GM12892 (cell line): ENCODE measurements at regions not wholly inside any gene's neighbourhood (a gene's known extent, or its start where the extent isn't known, plus 50 kb on each side); places are given as distances from the start of the nearest gene placed in this dataset.
"Not testable (repeated sequence)": the region's sequence is repeated elsewhere in the genome, so short reads cannot be mapped to it uniquely, and the experiment has no call there.

Source experiments
- DNase-seq: peaks from one replicate; pipeline ENCODE4 v3.0.0; 2011; ENCODE audit not compliant: insufficient read length
- FAIRE-seq: peaks from 2 replicates; lab custom pipeline; 2011; peaks lifted over from hg19 to GRCh38; lab: Jason Lieb, UNC
- POLR2A ChIP-seq: IDR thresholded peaks from 2 replicates; pipeline ENCODE4 v1.6.1; 2011; ENCODE audit warnings: low read depth, low read length, control low read depth
- POLR2AphosphoS5 ChIP-seq: IDR thresholded peaks from 2 replicates; pipeline ENCODE4 v1.6.1; 2011; ENCODE audit warnings: low read depth, low read length, control low read depth
- TAF1 ChIP-seq: IDR thresholded peaks from 2 replicates; pipeline ENCODE4 v1.6.1; 2011; ENCODE audit warnings: low read depth, mild to moderate bottlenecking, control low read depth, low read length, borderline replicate concordance

DNA sequence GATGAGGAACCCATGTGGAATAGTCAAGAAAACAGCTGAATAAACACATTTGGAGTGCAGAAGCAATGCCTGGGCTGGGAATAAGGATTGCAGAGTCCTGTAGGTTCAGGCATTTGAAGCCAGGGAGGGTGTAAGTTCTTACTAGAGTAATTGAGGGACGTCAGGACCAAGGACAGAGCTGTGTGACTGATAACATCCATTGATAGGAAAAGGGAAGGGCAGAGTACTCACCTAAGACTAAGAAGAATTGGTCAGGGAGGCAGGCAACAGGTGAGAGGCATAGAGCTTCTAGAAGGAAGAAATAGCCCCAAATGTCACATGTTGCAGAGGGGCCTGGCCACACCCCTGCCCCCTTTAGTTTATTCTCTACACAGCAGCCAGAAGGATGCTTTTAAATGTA lies 79.8 kb upstream of the TMEM132E start:
- TF ChIP-seq POLR2A (no peak), POLR2AphosphoS5 (no peak), TAF1 (no peak)
- DNase-seq, result no peak
- FAIRE-seq, result no peak

DNA sequence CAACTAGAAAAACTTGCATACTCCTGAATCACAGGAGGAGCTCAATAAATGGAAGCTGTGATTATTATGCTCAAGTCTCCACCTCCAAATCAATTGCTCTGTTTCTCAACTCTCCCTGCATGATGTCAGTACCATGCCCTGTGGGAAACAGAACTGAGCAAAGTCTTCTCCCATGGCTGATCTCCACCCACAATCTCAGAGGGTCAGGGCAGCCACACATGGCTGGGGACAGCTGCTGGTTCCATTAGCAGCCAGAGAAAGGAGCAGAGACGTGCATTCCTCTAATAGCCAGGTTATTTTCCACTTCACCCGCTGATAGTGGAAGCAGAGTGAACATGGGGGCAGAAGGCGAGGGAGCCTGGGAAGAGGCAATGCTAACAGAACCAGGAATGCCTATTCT lies 85.5 kb upstream of the TMEM132E start:
- no peak for DNase-seq
- TF ChIP-seq POLR2AphosphoS5 (no peak), POLR2A (no peak), TAF1 (no peak)
- no peak for FAIRE-seq

DNA sequence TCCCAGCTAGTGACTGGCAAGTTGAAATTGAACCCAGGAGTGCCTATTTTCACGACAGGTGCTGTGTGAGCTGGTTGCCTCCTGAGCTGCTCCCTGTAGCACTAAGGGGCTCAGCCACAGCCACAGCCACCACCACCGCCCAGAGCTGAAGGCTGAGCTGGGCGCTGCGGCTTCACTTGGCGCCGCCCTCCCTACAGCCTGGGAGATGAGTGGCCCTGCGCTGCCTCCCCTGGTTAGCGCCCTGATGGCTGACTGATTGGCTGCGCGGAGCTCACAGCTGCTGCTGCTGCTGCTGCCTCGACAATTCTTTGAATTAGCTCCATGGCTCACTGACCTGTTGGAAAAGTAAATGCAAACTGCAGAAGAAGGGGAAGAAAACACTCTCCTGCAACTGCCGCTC lies 91.8 kb upstream of the TMEM132E start:
- DNase-seq, result no peak
- no peak for FAIRE-seq
- TF ChIP-seq POLR2A (no peak), POLR2AphosphoS5 (no peak), TAF1 (no peak)

DNA sequence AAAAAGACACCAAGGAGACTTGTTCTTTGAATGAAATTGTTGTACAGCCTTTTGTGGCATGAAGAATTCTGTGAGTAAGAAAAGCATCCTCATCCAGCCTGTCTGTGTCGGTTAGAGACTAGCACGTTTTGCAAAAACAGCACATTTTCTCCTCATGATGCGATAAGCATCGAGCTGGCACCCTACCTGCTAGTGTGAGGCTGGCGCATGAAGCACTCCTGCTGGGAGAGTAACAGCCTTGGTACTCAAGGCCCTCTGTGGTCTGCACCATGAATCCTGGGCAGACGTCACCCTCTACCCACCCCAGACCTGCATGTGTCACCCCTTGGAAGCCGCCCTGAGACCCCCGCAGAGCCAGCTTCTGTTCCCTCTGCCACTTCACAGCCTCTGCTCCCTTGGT lies 92.6 kb upstream of the TMEM132E start:
- DNase-seq (no peak), FAIRE-seq (no peak)
- no peak for TF ChIP-seq TAF1
- TF ChIP-seq POLR2A, result no peak
- no peak for TF ChIP-seq POLR2AphosphoS5

DNA sequence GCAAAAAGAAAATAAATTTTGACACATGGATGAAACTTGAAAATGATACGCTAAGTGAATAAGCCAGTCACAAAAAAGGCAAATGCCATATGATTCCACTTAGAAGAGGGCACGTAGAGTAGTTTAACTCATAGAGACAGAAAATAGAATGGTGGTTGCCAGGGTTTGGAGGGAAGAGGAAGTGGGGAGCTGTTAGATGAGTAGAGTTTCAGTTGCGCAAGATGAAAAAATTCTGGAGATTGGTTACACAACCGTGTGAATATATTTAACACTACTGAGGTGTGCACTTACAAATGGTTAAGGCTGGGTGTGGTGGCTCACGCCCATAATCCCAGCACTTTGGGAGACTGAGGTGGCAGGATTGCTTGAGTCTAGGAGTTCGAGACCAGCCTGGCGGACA lies 93.4 kb upstream of the TMEM132E start:
- no peak for FAIRE-seq
- no peak for DNase-seq
- no peak for TF ChIP-seq POLR2AphosphoS5
- TF ChIP-seq POLR2A, result no peak
- no peak for TF ChIP-seq TAF1

DNA sequence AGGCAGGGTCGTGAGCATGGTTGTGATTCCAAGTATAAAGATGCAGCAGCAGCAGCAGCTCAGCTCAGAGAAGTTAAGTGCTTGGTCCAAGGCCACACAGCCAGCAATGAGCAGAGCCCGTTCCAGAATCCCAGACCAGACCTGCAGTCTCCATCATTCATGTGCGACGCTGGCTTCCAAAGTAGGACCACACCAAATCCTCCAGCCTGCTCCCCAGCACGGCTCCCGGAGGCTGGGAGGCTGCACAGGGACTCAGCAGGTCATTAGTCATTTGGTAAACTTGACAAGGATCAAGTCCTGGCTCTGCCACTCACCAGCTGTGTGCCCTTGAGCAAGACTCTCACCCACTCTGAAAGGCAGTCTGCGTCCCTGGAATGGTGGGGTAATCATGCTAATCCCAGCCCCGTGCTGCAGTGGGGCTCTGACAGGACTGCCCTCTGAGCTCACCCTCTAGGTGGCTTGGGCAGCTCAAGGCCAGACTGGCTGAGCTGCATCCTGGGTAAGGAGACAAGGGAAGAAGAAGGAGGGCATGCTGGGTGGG lies 95.1 kb upstream of the TMEM132E start:
- no peak for DNase-seq
- TF ChIP-seq TAF1 (no peak), POLR2A (no peak), POLR2AphosphoS5 (no peak)
- no peak for FAIRE-seq

DNA sequence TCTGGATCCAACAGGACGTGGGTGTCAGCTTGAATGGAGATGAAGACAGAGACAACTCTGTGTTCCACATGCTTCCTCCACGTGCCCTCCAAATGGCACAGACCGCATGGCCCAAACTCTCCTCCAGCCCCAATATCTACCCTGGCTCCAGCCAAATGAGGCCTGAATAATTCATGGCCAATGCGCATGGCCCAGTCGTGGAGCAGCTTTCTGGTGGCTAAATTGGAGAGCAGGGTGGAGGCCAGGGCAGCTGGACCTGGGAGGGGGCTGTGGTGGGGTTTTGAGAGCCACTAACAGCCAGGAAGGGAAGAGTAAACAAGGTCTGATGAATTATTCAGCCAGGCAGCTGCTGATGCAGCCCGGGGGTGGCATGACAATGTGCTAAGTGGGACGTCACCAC lies 96.7 kb upstream of the TMEM132E start:
- no peak for DNase-seq
- TF ChIP-seq POLR2A, result no peak
- FAIRE-seq, result no peak

DNA sequence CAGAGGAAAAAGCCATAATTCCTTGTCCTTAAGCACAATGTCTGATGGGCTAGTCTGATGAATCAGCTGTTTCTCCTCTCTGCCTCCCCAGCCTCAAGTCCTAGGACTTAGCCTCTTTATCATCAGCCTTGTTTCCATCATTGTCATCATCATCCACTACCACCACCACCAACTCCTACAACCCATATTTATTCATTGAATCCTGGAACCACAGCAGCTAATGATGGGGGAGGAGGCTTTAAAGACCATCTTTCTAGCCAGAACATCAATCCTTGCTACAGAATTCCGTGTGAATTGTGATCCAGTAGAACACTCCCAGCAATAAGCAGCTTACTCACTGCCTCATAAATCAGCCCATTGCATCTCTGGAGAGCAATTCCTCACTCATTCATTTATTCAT lies 97.6 kb upstream of the TMEM132E start:
- no peak for FAIRE-seq
- no peak for DNase-seq
- TF ChIP-seq POLR2A (no peak), TAF1 (no peak), POLR2AphosphoS5 (no peak)

DNA sequence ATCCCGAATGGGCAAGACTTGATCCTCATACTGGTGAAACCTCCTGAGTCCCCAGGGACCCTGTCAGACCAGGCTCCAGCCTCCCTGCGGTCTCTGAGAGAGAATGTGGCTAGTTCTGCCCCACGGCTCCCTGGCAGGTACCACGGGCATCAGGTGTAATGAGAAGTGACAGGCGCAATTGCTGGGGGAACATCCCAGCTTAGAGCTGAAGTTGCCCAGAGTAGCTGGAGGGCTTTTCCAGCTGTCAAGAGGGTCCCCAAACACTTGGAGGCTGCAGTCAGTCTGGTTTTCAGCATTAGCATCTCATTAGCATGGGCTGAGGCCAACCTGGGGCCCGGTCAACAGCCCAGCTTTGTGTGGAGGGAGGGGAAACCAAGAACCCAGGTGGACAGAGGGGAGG lies 100.0 kb upstream of the TMEM132E start:
- no peak for TF ChIP-seq TAF1
- no peak for TF ChIP-seq POLR2AphosphoS5
- no peak for TF ChIP-seq POLR2A
- DNase-seq (no peak), FAIRE-seq (no peak)

DNA sequence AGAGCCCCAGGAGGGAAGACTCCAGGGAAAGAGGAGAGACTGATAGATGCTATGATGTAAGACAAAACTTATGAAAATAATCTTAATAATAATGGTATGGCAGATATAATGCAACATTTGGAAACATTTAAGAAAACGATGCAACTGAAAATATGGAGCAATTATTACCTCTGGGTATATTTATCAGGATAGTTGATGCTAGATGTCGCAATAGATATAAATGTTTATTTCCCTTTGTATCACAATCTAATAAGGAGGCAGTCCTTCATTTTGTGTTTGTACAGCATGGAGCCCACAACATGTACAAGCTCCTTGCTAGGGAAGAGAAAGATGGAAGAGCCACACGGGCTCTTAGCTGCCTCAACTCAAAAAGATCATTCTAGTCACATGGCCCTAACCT lies 101.1 kb upstream of the TMEM132E start:
- DNase-seq (no peak), FAIRE-seq (no peak)
- TF ChIP-seq POLR2AphosphoS5 (no peak), POLR2A (no peak)

DNA sequence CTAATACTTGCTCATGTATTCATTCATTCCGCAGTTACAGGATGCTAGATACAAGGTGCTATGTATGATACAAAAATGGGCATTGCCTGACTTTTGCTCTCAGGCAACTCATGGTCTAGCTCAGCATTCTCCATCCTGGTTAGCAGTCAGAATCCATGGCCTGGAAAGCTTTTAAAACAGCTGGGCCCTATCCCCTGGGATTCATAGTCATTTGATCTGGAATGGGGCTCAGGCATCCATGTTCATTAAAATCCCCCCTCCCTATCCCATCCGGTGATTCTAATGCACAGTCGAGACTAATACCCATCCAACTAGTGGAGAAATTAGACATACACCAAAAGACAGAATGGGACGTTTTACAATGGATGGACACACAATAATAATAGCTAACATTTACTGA lies 104.1 kb upstream of the TMEM132E start:
- FAIRE-seq (no peak), DNase-seq (no peak)
- no peak for TF ChIP-seq POLR2A
- TF ChIP-seq POLR2AphosphoS5, result no peak
- TF ChIP-seq TAF1, result no peak

DNA sequence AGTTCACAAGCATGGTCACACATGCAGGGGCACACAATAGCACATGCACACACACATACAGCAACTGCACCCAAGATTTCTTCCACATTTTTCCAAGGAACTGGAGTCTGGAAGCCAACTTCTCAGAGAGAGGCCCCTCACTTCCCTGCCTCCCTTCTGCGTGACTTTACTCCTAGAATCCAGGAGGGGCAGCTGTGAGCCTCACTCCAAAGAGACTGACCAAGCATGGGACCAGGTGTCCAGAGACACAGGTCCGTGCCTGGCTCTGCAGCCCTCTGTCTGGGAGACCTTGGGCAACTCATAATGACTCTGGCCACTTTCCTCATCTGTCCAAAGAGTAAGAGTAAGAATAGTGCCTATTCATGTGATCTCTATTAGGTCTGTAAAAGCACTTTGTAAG lies 104.7 kb upstream of the TMEM132E start:
- no peak for DNase-seq
- TF ChIP-seq POLR2A (no peak), TAF1 (no peak), POLR2AphosphoS5 (no peak)
- no peak for FAIRE-seq

DNA sequence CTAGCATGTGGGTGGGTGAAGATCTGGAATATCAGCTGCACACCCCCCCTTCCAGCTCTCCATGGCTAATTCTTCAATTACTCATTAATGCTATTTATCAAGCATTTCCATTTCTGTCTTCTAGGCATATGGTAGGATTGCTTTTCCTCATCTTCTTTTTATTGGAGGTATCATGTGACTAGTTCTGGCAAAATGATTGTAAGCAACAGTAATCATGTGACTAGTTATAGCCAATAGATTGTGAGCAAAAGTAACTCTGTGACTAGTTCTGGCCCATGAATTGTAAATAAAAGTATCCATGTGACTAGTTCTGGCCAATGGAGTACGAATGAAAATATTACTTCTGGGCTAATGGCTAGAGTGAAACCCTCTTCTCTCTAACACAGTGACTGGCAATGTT lies 107.0 kb upstream of the TMEM132E start:
- no peak for TF ChIP-seq TAF1
- TF ChIP-seq POLR2A, result no peak
- TF ChIP-seq POLR2AphosphoS5, result no peak
- DNase-seq (no peak), FAIRE-seq (no peak)

DNA sequence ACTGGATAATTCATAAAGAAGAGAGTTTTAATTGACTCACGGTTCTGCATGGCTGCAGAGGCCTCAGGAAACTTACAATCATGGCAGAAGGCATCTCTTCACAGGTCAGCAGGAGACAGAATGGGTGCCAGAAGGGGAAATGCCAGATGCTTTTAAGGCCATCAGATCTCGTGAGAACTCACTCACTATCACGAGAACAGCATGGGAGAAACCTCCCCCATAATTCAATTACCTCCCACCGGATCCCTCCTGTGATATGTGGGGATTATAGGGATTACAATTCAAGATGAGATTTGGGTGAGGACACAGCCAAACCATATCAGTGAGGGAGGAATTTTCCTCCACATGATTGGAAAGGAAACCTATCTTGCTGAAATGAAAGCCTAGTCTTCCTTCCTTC lies 108.1 kb upstream of the TMEM132E start:
- FAIRE-seq, result not testable (repeated sequence)

More for the DNA sequence above, 108.1 kb upstream of the TMEM132E start:
- not testable (repeated sequence) for DNase-seq
